KBM-7 (cell line): ENCODE measurements at regions not wholly inside any gene's neighbourhood (a gene's known extent, or its start where the extent isn't known, plus 50 kb on each side); places are given as distances from the start of the nearest gene placed in this dataset.

ENCODE experiments used
- DNase-seq: peaks from one replicate; pipeline ENCODE4 v3.0.0-alpha.2; 2015
- in situ Hi-C: fragments of 300-500 bp; cut with MboI; formaldehyde crosslinking; loops from 2 replicates; pipeline ENCODE4 v1.14.3; 2020; ENCODE audit warnings: low sequenced_read_pairs, low pct_unique_long_range_greater_than_20kb, mixed read lengths

DNA sequence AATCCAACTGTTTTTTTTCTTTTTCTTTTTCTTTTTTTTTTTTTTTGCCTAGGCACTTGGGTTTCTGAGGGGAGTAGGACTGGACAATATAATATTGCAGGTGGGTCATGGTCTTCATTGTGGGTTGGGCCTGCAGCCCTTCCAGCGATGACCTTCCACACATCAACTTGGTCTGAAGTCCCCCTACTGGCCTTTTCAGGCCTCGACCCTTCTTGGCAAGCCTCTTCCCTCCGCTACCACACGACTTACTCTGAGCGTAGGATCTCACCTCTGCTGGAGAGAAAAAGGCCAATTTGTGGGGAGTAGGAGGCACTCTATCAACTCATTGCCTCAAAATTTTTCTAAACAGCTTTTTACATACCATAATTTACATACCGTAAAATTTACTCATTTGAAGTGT, 51.1 kb upstream of the GRIK3 start:
- no peak for DNase-seq
- in situ Hi-C loops, result no loop called here

DNA sequence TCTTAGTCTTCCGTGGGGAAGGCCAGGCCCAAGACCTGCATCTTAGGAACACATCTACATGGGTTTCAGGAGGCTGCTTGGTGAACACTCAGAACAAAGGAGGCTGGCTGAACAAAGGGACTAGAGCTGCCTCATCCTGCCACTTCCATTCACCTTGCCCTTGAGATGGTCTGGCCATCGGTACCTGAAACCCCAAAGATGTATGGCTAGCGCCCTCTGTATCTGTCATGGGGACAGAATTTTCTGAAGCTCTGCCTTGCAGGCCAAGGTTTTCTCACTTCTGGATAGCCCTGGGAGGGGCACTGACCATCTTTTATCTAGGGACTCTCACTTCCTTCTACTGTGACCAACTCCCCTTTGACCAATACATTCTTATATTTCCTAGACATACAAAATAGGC, 55.4 kb upstream of the GRIK3 start:
- no peak for DNase-seq
- in situ Hi-C loops, result no loop called here

DNA sequence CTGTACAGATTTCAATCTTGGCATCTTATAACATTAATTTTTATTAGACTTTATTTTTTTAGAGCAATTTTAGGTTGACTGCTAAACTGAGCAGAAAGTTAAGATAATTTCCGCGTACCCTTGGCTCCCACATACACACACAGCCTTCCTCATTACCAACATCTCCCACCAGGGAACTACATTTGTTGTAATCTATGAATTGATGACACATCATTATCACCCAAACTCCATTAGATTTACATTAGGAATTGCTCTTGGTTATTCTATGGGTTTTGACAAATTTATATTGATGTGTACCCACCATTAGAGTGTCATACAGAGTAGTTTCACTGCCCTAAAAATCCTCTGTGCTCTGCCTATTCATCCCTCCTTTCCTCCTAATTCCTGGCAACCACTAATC, 56.4 kb upstream of the GRIK3 start:
- no peak for DNase-seq
- in situ Hi-C loops, result no loop called here

DNA sequence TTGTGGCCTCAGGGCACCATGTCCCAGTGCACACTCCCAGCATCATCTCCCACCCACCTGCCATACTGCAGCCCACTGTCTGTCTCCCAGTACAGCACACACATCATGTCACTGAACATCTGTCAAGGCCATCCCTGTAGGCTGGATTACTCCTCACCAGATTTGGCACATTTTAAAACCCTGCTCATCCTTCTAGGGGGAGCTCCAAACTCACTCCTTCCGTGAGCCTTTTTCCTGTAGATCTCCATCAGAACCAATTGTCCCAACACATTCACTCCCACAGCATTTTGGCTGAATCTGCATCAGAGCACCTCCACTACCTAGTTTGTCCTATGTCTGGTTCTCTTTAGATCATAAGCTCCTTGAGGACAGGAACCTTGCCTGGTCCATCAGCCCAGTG, 58.6 kb upstream of the GRIK3 start:
- no peak for DNase-seq
- in situ Hi-C loops, result no loop called here

DNA sequence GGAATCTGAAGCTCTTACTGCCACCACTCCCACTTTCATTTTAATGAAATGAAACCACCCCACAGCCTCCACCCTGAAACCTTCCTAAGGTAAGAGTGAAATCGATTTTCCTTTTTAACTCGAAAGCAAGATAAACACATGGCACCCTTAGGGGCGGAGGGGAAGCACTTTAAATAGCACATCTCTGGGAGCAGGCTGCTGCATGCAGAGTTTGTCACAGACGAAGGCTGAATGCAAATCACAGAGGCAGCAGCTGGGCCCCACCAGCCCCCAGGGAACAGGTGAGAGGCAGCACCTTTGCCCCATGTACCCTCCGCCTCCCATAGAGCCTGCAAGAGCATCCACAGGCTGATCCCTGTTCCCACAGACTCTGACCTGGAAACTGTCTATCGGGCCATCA, 60.0 kb upstream of the GRIK3 start:
- in situ Hi-C loops, result no loop called here

DNA sequence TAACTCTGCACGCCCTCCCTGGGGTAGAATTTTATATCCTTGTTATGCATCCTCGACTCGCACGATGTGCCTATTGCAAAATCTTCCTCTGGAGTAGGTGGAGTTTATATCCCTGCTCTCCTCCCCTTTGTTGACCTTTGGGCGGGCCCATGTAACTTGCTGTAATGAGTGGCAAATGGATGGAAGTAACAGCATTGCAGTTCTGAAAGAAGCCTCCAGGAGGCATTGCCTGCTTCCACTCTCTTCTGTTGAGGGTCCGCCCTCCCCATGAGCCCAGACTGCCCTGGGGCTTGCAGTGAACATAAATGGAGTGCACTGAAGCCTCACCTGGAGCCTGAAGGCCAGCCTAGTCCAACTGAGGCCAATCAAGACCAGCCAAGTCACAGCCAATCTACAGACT, 62.2 kb upstream of the GRIK3 start:
- in situ Hi-C loops, result no loop called here
- peak; percentile 48 for DNase-seq

More for the DNA sequence above, 60.0 kb upstream of the GRIK3 start:
- DNase-seq, result no peak

DNA sequence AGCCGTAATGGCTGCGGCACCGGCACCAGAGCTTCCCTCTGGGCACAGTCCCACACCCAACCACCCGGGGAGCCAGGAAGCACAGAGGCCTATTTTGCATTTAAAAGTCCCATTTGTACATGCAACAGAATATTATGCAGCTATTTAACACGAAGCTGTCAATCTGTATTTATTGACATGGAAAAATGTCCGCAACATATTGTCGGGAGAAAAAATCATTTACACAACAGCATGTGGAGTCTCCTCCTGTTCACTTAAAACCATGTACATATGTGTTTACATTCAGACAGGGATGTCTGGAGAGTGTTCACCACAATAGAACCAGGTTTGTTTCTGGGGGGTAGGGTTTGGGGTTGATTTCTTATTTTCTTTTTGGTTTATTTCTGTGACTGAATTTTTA, 63.4 kb upstream of the GRIK3 start:
- in situ Hi-C loops, result no loop called here
- no peak for DNase-seq

DNA sequence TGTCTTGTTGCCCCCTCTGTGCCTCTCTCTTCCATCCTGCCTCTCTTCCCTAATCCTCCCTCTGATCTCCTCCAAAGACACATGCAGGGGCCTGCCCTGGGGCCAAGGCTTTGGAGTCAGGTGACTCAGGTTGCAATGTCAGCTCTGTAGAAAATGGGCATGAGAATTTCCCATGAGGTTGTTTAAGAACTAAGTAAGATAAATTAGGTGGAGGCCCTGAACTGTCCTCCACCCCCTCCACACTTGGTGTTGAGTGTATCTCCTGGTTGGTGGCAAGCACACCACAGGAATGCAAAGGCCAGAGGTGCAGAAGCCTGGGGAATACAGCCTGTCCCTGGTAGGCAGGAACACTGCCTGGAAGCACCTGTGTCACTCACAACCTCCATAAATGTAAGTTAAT, 63.9 kb upstream of the GRIK3 start:
- in situ Hi-C loops, result no loop called here
- DNase-seq, result no peak

DNA sequence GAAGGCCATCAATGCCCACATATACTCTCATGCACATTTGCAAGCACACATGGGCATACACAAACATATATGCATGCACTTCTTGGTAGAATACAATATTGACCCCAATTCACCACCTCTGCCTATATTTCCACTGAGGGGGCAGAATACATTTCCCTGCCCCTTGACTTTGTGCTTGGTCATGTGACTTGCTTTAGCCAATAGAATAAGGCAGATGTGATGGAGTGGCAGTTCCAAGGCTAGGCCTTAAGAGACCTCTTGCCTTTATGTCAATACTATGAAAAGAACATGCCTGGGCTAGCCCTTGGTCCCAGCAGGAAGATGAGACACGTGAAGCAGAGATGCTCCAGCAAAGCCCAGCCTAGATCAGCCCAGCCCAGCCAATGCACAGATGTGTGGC, 66.0 kb upstream of the GRIK3 start:
- peak; percentile 18 for DNase-seq
- in situ Hi-C loops, result no loop called here

DNA sequence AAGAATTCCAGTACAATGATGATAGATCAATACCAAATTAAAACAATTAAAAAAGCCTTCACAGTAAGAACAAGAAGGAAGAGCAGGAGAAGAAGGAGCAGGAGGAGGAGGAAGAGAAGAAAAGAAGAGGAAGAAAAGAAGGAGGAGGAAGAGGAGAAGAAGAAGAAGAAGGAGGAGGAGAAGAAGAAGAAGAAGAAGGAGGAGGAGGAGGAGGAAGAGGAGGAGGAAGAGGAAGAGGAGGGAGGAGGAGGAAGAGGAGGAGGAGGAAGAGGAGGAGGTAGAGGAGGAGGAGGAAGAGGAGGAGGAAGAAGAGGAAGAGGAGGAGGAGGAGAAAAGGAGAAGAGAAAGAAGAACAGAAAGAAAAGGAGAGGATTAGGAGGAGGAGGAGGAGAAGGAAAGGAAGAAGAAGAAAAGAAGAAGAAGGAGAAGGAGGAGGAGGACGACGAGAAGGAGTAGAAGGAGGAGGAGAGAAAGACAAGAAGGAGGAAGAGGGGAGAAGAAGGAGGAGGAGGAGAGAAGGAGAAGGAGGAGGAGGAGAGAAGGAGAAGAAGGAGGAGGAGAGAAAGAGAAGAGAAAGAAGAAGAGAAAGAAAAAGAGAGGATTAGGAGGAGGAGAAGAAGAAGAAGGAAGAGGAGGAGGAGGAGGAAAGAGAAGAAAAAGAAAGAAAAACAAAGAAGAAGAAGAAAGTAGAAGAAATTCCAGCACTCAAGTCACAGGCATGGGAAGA, 68.5 kb upstream of the GRIK3 start:
- DNase-seq, result no peak
- in situ Hi-C loops, result no loop called here

DNA sequence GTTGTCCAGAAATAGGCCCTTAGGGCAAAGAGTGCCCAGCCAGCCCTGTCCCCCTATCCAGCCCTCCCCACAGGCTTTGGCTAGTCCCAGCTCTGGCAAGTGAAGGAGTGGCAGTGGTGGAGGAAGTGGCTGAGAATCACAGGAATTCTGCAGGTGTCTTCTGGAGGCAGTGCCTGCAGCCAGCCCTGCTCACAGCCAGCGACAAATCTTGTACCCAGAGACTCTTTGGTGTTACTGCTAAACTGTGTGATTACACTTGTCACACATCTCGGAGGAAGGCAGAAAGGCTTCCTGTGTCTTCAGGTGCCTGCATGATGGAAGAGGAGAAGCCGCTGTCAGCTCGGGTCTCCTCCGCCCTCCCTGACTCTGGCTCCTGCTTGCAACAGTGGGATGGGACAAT, 71.6 kb upstream of the GRIK3 start:
- no peak for DNase-seq
- in situ Hi-C loops, result no loop called here

DNA sequence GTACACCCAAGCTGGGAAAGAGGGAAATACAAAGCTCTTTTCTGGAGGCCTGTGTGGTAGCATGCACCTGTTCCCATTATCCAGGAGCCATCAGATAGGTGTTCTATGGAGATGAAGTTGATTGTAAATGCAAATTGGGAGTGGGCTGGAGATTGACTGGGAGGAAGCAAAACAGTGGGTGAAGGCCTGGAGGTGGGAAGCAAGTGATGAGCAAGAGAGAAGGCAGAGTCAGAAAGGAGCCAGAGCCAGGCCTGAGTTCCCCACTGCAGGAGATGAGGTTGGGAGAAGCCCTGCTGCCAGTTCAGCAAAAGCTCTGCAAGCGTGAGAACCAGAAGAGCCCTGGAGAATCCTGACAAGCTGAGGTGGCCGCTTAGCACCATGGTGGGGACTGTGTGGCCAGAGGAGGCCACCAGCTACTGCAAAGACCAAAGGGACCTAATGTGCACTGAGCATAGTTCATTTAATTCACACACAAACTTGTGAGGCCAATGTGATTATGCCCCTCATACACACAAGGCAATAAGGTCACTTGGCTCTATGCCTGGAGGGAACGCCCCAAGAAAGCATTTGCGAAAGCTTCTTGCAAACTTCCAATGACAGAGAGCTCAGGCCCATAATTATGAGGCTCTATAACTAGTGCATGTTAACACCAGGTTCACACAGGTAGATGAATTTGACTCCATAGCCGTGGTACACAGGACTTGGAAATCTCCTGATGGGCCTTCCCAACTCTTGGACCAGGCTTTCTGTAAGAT, 73.0 kb upstream of the GRIK3 start:
- in situ Hi-C loops, result no loop called here
- no peak for DNase-seq

DNA sequence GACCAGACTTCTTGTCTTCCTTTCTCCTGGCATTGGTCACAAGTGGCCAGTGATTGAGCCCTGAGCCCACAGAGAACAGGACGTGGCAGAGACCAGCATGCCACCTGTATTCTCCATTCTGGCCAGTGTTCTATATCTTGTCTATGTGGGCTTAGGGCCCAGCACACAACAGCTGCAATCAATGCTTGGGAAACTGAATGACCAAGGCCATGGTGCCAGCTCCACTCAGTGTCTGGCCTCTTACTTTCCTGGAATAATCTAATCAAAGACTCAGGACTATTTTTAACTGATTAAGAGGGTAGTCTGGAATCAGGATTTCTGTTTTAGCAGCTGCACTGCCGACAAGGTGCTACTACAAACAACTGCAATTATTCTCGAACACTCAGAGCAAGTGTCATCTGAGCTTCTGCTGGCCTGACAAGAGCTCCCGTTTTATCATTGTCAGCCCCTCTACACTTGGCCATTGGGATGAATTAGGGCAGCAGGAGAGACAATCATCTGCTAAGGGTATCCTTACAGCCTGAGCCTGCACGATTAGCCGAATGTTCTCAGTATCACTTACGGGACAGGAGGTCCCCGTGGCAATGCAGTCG, 74.4 kb upstream of the GRIK3 start:
- no peak for DNase-seq
- in situ Hi-C loops, result no loop called here

DNA sequence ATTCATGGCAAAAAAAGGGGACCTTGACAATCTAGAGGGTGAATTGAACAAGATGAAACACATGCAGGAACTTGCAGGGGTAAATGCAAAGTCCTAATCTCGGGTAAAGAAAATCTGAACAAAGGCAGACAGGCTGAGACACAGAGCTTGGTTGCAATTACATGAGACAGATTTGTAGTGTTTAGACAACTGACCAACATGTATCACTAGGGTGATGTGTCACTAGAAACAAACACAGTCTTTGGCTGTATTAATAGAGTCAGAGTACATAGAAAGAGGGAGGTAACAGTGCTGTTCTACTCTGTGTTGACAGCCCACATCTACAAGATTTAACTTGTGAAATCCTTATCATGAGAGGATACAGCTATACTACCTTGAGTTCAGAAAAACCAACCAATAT, 78.1 kb upstream of the GRIK3 start:
- no peak for DNase-seq
- in situ Hi-C loops, result no loop called here

DNA sequence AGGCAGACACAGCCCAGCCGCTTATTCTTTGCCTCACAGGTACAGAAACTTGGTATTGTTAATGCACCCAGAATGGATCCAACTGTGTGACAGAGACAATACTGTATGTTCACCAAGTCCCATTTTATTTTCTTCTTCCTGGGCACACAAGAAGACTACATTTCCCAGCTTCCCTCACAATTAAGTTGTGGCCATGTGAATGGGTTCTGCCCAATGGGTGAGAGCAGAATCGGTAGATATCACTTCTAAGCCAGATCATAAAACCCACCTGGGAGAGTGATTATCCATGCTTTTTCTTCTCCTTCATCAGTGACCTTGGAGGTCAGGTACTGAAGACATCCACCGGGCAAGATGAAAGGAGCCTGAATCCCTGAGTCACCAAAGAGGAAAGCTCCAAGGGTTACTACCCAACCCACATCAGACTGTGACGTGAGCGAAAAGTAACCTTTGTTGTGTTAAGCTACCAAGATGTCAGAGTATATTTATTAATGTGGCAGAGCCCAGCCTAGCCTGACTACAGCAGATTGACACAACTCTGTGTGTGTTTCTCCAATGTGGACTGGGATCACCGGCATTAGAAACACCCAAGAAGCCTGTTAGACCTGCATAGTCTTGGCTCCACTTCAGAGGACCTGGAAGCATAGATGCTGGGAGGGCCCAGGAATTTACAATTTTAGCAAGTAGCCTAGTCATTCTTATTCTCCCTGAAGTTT, 79.1 kb upstream of the GRIK3 start:
- no peak for DNase-seq
- in situ Hi-C loops, result no loop called here

DNA sequence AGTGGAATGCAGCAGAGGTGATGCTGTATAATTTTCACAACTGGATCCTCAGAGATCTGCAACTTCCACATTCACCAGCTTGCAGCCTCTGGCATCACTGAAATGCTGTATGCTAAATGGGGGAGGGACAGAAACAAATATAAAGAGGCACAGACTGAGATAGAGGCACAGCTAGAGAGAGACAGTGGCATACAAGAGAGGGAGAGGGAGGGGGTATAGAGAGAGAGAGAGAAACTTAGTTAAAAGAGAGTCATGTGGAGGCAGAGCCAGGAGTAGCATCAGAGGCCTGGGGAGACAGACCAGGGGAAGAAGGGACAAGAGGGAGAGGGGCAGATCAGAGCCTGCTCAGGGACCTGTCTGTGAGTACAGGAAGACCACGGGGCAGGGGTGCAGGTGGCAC, 84.5 kb upstream of the GRIK3 start:
- no peak for DNase-seq
- in situ Hi-C loops, result no loop called here

DNA sequence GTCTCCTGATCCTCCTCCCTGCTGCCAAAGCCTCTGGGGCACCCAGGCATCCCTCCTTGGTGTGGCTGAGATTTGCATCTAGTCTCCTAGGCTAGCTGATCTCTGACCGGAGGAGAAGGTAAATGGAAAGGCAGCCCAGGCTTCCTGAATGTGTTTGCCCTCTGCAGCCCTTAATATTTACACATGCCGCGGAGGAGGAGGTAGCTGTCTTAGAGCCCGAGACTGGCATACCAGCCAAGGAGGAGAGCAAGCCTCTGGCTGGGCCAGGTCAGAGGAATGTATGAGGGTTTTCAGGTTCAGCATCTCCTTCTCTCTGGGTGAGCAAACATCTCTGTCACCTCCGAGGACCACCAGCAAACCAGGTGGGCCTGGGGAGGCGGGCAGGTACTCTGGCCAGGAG, 86.0 kb upstream of the GRIK3 start:
- in situ Hi-C loops, result no loop called here
- DNase-seq, result no peak

DNA sequence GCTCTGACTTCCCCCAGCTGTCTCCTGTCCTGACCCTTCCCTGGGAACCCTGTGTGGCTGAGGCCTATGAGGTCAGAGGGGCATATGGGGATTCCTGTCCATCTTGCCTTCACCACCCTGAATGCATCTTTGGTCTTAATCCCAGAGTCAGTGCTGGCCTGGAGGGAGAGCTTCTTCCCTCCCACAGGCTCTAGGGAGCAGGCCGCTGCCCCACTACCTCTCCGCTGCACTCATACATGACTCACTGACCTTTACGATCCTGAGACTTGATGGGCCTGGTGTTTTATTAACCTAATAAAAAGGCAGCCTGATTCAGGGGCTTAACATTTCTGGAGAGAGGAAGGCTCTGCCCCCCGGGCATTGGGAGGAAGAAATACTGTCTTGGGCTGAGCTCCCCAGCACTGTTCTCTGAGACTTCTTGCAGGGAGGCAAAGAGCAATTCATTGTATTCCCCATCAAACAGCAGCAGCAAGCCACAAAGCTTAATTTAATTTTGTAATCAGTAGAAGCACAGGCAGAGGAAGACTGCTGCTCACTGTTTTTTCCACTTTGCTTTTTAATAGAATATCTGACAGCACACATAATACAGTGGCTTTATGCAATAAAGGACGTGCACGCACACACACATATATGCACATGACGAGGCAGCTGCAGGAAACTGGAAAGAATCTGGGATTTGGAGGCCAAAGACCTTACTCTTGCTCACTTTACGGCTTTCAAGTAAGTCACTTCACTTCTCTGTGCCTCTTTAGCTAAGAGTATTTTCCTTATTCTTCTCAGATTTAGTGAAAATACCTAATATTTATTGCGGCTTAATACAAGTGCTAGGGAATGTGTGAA, 89.2 kb upstream of the GRIK3 start:
- in situ Hi-C loops, result no loop called here
- DNase-seq, result no peak

DNA sequence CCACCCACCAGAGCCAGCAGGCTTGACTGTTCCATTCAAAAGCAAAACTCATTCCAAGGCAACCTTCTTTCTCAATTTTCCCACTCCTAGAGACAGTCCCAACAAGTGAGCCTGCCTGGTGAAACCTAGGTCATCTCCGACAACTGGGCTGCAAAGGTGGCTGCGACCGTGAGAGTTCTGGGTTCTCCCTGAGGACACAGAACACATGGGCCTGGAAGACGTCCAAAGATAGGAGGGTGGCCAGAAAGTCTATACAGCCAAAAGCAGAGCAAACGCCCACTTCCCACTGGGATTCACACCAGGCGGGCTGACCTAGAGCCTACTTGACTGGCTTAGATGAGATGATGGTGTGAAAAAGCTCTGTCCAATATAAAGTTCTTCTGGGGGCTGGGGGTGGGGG, 90.2 kb upstream of the GRIK3 start:
- in situ Hi-C loops, result no loop called here

More for the DNA sequence above, 90.2 kb upstream of the GRIK3 start:
- DNase-seq, result no peak
